H1 (cell line): ENCODE measurements at regions not wholly inside any gene's neighbourhood (a gene's known extent, or its start where the extent isn't known, plus 50 kb on each side); places are given as distances from the start of the nearest gene placed in this dataset.

Source experiments
- BCL11A ChIP-seq, 2 experiments: IDR thresholded peaks; one replicate each; pipeline ENCODE4 v1.6.1; 2011; ENCODE audit warnings: low read depth in 2 of 2, low read length in 2 of 2, mild to moderate bottlenecking in 2 of 2
- CBX5 ChIP-seq: fragments of 300-800, 300-1000 bp; sonication (generic); IDR thresholded peaks from 2 replicates; pipeline ENCODE4 v1.7.1; 2016; ENCODE audit warnings: antibody characterized with exemption, low read length, low read depth
- CTCF ChIP-seq, 3 experiments: IDR thresholded peaks; 1 replicate in 2 of 3; 2 replicates in 1 of 3; pipeline versions ENCODE4 v1.5.1 to v1.6.1; 2011; ENCODE audit warnings: low read length in 3 of 3, mild to moderate bottlenecking in 3 of 3, inconsistent platforms in 2 of 3, low read depth in 1 of 3, moderate library complexity in 1 of 3; ENCODE audit not compliant: insufficient read depth in 1 of 3; ENCODE audit errors: control extremely low read depth in 1 of 3
- EP300 ChIP-seq, 2 experiments: IDR thresholded peaks; 1 replicate in 1 of 2; 2 replicates in 1 of 2; pipeline ENCODE4 v1.6.1; 2011 to 2012; ENCODE audit warnings: low read depth in 2 of 2, low read length in 2 of 2, mild to moderate bottlenecking in 2 of 2, borderline replicate concordance in 1 of 2, inconsistent platforms in 1 of 2, moderate library complexity in 1 of 2
- FOSL1 ChIP-seq: IDR thresholded peaks from 2 replicates; pipeline ENCODE4 v1.6.1; 2011; ENCODE audit warnings: mild to moderate bottlenecking, low read depth, low read length, moderate library complexity; ENCODE audit not compliant: insufficient read depth
- NRF1 ChIP-seq: IDR thresholded peaks from 2 replicates; pipeline ENCODE4 v1.6.1; 2011; ENCODE audit warnings: mild to moderate bottlenecking, low read depth, low read length, improper control_type of control experiment
- POLR2A ChIP-seq, 2 experiments: IDR thresholded peaks; 1 replicate in 1 of 2; 2 replicates in 1 of 2; pipeline ENCODE4 v1.6.1; 2011; ENCODE audit warnings: low read depth in 2 of 2, low read length in 2 of 2, mild to moderate bottlenecking in 2 of 2; ENCODE audit errors: control extremely low read depth in 1 of 2
- POLR2AphosphoS5 ChIP-seq: IDR thresholded peaks from 2 replicates; pipeline ENCODE4 v1.6.1; 2011; ENCODE audit warnings: low read depth, low read length
- RAD21 ChIP-seq, 2 experiments: IDR thresholded peaks in 1 of 2; conservative IDR thresholded peaks in 1 of 2; 2 replicates each; pipeline ENCODE4 v1.6.1; 2011; ENCODE audit warnings: low read depth in 2 of 2, low read length in 2 of 2, improper control_type of control experiment in 1 of 2, inconsistent platforms in 1 of 2, mild to moderate bottlenecking in 1 of 2, moderate library complexity in 1 of 2
- SP2 ChIP-seq: IDR thresholded peaks from 2 replicates; pipeline ENCODE4 v1.6.1; 2012; ENCODE audit warnings: mild to moderate bottlenecking, low read length, inconsistent platforms
- SRF ChIP-seq: IDR thresholded peaks from 2 replicates; pipeline ENCODE4 v1.6.1; 2011; ENCODE audit warnings: mild to moderate bottlenecking, low read depth, low read length, moderate library complexity
- USF2 ChIP-seq: IDR thresholded peaks from 2 replicates; pipeline ENCODE4 v1.6.1; 2011; ENCODE audit warnings: low read length, improper control_type of control experiment
- YY1 ChIP-seq: IDR thresholded peaks from 2 replicates; pipeline ENCODE4 v1.6.1; 2011; ENCODE audit warnings: low read depth, mild to moderate bottlenecking, low read length

GRCh38 chr11:25927411-25927953 lies 404.4 kb upstream of the ANO3 start:
- no peak for TF ChIP-seq SRF
- no peak for TF ChIP-seq POLR2A (IDR thresholded peaks at IDR 0.05; ENCODE audit: control extremely low read depth in 1 of 2, low read depth in 2 of 2, low read length in 2 of 2)
- TF ChIP-seq EP300 (IDR thresholded peaks at IDR 0.05; ENCODE audit: borderline replicate concordance in 1 of 2, low read depth in 2 of 2, low read length in 2 of 2): no peak
- TF ChIP-seq CTCF (IDR thresholded peaks at IDR 0.05; ENCODE audit: control extremely low read depth in 1 of 3, insufficient read depth in 1 of 3, low read depth in 1 of 3, low read length in 3 of 3): no peak
- no peak for TF ChIP-seq RAD21 (IDR thresholded peaks at IDR 0.05 in 1 of 2, conservative IDR thresholded peaks at IDR 0.05 in 1 of 2; ENCODE audit: low read depth in 2 of 2, low read length in 2 of 2)
- TF ChIP-seq NRF1: no peak
- no peak for TF ChIP-seq FOSL1
- TF ChIP-seq YY1: no peak
- TF ChIP-seq BCL11A (IDR thresholded peaks at IDR 0.05; ENCODE audit: low read depth in 2 of 2, low read length in 2 of 2): no peak
- TF ChIP-seq CBX5: no peak
- TF ChIP-seq USF2: no peak
- no peak for TF ChIP-seq POLR2AphosphoS5
- TF ChIP-seq SP2: no peak
